Brain microvascular endothelial cell (primary cell): ENCODE measurements at regions not wholly inside any gene's neighbourhood (a gene's known extent, or its start where the extent isn't known, plus 50 kb on each side); places are given as distances from the start of the nearest gene placed in this dataset.

ENCODE experiments used
- DNase-seq: peaks from one replicate; pipeline ENCODE4 v3.0.0-alpha.2; 2020
- H3K27ac ChIP-seq: fragments of 250-450 bp; sonication (Bioruptor Pico); 2 replicates; pipeline ENCODE4 v1.5.1; 2020; ENCODE audit warnings: mild to moderate bottlenecking, moderate library complexity
- H3K27me3 ChIP-seq: fragments of 250-450 bp; sonication (Bioruptor Pico); replicated peaks from 2 replicates; pipeline ENCODE4 v1.5.1; 2020; ENCODE audit warnings: mild to moderate bottlenecking
- H3K36me3 ChIP-seq: fragments of 250-450 bp; sonication (Bioruptor Pico); replicated peaks from 2 replicates; pipeline ENCODE4 v1.5.1; 2020; ENCODE audit warnings: mild to moderate bottlenecking
- H3K4me3 ChIP-seq: 2 replicates; pipeline ENCODE4 v1.5.1; 2011; ENCODE audit warnings: low read depth, mild to moderate bottlenecking, control low read depth, low read length, moderate library complexity
- in situ Hi-C: cut with HindIII; loops from 2 replicates; pipeline ENCODE4 v1.10.0; 2017; ENCODE audit warnings: low sequenced_read_pairs, low pct_ligation_motif_present
- TF ChIP-seq, protein P1 (sequence below): IDR thresholded peaks from 2 replicates; pipeline ENCODE4 v1.5.1; 2011; ENCODE audit warnings: low read depth, mild to moderate bottlenecking, moderate library complexity, low read length, control low read depth, inconsistent platforms; ENCODE audit errors: missing control alignments

DNA sequence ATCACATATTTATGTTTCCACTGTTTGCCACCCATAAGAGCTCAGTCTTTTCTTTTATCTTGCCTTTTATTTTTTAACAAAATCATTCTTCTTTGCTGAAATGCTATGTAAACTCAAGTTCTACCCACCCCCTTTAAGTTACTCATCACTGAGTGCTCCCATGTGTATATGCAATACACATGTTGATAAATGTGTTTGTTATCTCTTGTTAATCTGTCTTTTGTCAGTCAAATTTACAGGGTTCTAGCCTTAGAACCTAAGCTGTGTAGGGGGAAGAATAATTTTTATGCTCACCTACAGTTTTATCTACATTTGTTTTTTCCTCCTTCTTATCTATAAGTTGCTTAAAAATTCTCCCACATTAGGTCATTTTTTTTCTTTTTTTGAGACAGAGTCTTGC, 1195.9 kb downstream of the ROBO2 start:
- TF ChIP-seq, protein P1, sequence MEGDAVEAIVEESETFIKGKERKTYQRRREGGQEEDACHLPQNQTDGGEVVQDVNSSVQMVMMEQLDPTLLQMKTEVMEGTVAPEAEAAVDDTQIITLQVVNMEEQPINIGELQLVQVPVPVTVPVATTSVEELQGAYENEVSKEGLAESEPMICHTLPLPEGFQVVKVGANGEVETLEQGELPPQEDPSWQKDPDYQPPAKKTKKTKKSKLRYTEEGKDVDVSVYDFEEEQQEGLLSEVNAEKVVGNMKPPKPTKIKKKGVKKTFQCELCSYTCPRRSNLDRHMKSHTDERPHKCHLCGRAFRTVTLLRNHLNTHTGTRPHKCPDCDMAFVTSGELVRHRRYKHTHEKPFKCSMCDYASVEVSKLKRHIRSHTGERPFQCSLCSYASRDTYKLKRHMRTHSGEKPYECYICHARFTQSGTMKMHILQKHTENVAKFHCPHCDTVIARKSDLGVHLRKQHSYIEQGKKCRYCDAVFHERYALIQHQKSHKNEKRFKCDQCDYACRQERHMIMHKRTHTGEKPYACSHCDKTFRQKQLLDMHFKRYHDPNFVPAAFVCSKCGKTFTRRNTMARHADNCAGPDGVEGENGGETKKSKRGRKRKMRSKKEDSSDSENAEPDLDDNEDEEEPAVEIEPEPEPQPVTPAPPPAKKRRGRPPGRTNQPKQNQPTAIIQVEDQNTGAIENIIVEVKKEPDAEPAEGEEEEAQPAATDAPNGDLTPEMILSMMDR, result no peak
- no peak overlapping the region for H3K27ac ChIP-seq
- in situ Hi-C loops, result no loop called here
- DNase-seq, result no peak
- no peak overlapping the region for H3K4me3 ChIP-seq
- H3K27me3 ChIP-seq, result no peaks in the 10 kb centered on the region
- no peaks in the 10 kb centered on the region for H3K36me3 ChIP-seq

DNA sequence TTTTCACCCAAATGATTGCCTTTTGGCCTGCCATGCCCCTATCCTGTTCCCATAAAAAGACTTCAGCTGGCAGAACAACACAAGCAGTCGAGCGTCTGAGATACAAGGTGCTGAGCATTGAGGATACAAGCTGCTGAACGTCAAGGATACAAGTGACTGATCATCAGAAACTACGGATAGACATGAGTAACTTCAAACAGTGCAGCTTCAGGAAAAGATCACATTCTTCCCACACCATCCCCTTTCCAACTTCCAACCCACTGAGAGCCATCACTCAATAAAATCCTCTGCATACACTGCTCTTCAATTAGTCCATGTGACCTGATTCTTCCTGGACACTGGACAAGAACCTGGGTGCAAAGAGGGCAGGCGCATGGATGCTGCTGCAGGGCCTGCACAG, 1198.9 kb downstream of the ROBO2 start:
- no peaks in the 10 kb centered on the region for H3K36me3 ChIP-seq
- H3K27ac ChIP-seq, result no peak overlapping the region
- no peak overlapping the region for H3K4me3 ChIP-seq
- no peak for DNase-seq
- in situ Hi-C loops, result no loop called here
- H3K27me3 ChIP-seq, result no peaks in the 10 kb centered on the region
- TF ChIP-seq, protein P1, result no peak

DNA sequence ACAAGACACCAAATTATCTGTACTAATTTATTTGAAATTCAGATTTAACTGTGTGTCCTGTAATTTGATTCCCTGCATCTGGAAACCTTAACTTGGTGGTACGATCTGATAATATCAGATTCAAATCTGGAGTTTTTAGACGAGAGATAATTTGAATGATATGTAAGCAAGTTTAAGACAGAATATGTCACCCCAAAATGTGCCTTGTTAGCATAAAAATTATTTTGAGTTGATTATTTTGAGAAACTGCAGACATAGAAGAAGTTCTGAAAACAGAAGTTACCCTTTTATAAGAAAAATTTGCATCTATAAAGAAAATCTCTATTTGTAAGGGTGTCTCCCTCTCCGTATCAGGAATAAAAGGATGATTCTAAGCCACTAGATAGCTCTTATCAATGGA, 1202.8 kb downstream of the ROBO2 start:
- H3K4me3 ChIP-seq, result no peak overlapping the region
- no peaks in the 10 kb centered on the region for H3K27me3 ChIP-seq
- in situ Hi-C loops, result no loop called here
- no peak for DNase-seq
- TF ChIP-seq, protein P1, result no peak
- no peak overlapping the region for H3K27ac ChIP-seq
- H3K36me3 ChIP-seq, result no peaks in the 10 kb centered on the region

DNA sequence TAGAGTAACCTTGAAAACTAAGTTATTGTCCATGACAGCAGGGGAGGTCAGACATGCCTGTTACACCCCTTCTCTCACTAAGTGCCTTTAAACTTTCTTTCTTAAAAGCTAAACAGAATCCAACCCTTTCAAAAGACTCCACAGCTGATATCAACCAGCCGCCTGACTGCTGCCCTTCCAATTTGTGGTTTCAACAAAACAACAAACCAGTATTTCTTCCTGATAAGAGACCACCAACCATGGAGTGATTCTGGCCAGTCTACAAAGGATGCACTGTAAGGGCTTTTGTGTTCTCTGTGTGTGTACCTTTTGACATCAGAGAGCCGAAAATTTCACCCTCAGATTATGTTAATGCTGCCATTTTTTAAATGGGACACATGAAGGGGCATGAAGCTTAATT, 1204.2 kb downstream of the ROBO2 start:
- no peaks in the 10 kb centered on the region for H3K36me3 ChIP-seq
- in situ Hi-C loops, result no loop called here
- H3K27me3 ChIP-seq, result no peaks in the 10 kb centered on the region
- TF ChIP-seq, protein P1, result no peak
- no peak for DNase-seq
- H3K27ac ChIP-seq, result no peak overlapping the region
- no peak overlapping the region for H3K4me3 ChIP-seq

DNA sequence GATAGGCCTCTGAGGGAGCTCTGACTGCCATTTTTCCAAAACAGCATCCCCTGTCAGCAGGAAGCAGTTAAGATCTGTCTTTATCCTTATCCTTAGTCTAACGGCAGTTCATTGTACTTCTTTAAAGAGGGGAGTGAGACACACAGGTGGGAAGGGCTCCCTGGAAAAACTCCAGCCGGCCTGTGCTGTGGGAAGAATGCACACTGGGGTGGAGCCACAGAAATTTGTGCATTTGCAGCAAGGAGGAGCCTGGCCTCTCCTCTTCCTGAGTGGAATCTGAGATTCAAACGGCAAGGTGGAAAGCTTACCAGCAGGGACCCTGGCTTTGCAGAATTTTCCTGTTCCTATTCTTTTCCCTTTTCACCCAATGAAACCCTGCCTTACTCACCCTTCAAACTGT, 1209.4 kb downstream of the ROBO2 start:
- Histone ChIP-seq H3K4me3 (no peak overlapping the region), H3K27me3 (no peaks in the 10 kb centered on the region), H3K27ac (no peak overlapping the region), H3K36me3 (no peaks in the 10 kb centered on the region)
- TF ChIP-seq, protein P1, result no peak
- in situ Hi-C loops, result no loop called here
- no peak for DNase-seq

DNA sequence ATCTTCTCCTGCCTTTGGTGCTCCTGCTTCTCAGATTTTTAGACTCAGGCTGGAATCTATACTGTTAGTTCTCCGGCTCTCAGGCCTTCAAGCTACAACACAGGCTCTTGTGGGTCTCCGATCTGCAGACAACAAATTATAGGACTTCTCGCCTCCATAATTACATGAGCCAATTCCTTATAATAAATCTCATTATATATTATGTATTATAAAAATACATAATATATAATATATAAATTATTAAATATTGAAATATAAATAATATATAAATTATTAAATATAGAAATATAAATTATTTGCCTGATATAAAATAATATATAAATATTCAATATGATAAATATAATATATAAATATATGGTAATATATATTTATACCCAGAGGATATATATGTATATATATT, 1214.0 kb downstream of the ROBO2 start:
- in situ Hi-C loops, result no loop called here
- no peaks in the 10 kb centered on the region for H3K27me3 ChIP-seq
- no peak overlapping the region for H3K4me3 ChIP-seq
- TF ChIP-seq, protein P1, result no peak
- no peak overlapping the region for H3K27ac ChIP-seq
- no peak for DNase-seq
- H3K36me3 ChIP-seq, result no peaks in the 10 kb centered on the region
